B cell (primary cell): ENCODE measurements at regions not wholly inside any gene's neighbourhood (a gene's known extent, or its start where the extent isn't known, plus 50 kb on each side); places are given as distances from the start of the nearest gene placed in this dataset.

Source experiments
- CTCF ChIP-seq: fragments of 200-600 bp; IDR thresholded peaks from one replicate; pipeline ENCODE4 v1.8.0; 2022; ENCODE audit warnings: antibody characterized with exemption, mild to moderate bottlenecking
- EZH2 ChIP-seq: IDR thresholded peaks from 2 replicates; pipeline ENCODE4 v1.6.1; 2012; ENCODE audit warnings: borderline replicate concordance, low read depth, mild to moderate bottlenecking, moderate library complexity, low read length; ENCODE audit not compliant: insufficient read depth, poor library complexity, severe bottlenecking

- TF ChIP-seq EZH2 (no peak), CTCF (no peak)
Observed at GRCh38 chr20:3339571-3339970, 67.9 kb downstream of the DNAAF9 start.
